ENCODE measurements at regions not wholly inside any gene's neighbourhood (a gene's known extent, or its start where the extent isn't known, plus 50 kb on each side); places are given as distances from the start of the nearest gene placed in this dataset.

DNA sequence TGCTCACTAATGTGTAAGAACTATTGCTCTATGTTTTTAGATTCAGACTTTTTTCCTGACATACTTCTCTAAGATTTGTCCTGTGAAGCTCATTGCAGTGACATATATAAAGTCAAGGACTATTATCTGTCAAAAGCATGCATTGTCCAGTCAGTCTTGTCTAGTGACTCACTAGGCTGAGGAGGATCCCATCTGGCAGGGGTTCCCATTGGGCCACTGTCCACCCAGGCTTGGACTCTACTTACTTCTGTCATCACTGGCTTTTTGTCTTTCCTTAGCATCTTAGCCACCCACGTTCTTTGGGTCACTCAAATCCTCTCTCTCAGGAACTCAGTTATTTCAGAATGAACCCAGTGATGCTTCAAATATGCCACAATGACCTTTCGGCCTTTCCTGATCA, 132.6 kb upstream of the NABP1 start:
- TF ChIP-seq, protein P1, sequence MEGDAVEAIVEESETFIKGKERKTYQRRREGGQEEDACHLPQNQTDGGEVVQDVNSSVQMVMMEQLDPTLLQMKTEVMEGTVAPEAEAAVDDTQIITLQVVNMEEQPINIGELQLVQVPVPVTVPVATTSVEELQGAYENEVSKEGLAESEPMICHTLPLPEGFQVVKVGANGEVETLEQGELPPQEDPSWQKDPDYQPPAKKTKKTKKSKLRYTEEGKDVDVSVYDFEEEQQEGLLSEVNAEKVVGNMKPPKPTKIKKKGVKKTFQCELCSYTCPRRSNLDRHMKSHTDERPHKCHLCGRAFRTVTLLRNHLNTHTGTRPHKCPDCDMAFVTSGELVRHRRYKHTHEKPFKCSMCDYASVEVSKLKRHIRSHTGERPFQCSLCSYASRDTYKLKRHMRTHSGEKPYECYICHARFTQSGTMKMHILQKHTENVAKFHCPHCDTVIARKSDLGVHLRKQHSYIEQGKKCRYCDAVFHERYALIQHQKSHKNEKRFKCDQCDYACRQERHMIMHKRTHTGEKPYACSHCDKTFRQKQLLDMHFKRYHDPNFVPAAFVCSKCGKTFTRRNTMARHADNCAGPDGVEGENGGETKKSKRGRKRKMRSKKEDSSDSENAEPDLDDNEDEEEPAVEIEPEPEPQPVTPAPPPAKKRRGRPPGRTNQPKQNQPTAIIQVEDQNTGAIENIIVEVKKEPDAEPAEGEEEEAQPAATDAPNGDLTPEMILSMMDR (IDR thresholded peaks at IDR 0.05; ENCODE audit: borderline replicate concordance, extremely low read depth, low read length, poor library complexity, severe bottlenecking) = no peak
- no peak for TF ChIP-seq EZH2 (IDR thresholded peaks at IDR 0.05; ENCODE audit: borderline replicate concordance, low read depth, low read length, severe bottlenecking)
- no peak for ATAC-seq (ENCODE audit: insufficient read depth, low read depth)
- Histone ChIP-seq H3K27me3 (ENCODE audit: insufficient read depth, low read length, poor library complexity) (no peaks in the 10 kb centered on the region), H3K4me1 (ENCODE audit: insufficient read depth, low read length) (no peaks in the 10 kb centered on the region), H3K27ac (ENCODE audit: low read length) (no peak overlapping the region), H3K9ac (ENCODE audit: low read depth, low read length) (no peak overlapping the region), H3K4me3 (ENCODE audit: low read depth in 1 of 2, low read length in 2 of 2) (no peak overlapping the region), H3K36me3 (ENCODE audit: insufficient read depth, low read length) (no peaks in the 10 kb centered on the region), H2AFZ (ENCODE audit: low read depth, low read length) (no peak overlapping the region), H3K79me2 (ENCODE audit: insufficient read depth, low read length) (no peaks in the 10 kb centered on the region), H3K4me2 (ENCODE audit: insufficient read depth, low read length) (no peak overlapping the region), H4K20me1 (ENCODE audit: insufficient read depth, low read length) (no peaks in the 10 kb centered on the region), H3K9me3 (ENCODE audit: insufficient read depth, low read length, severe bottlenecking) (no peaks in the 10 kb centered on the region)
- DNase-seq = no peak

DNA sequence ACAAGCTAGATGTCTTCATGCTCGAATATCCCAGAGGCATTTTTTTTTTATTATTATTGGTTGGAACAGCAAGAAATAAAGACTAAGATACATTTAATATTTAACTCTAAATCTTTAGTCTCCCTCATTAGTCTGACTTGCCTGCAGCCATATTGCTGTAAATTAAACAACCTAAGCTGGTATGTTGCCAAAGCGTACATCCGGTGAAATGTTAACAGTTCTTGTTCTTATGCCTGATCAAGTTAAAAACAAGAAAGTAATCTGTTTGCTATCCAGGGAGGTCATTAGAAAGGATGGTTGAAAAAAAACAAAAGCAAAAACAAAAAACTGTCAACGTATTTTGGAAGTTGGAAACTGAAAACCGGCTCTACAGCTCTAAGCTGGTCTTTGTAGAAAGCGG, 125.9 kb upstream of the NABP1 start:
- H3K4me1 ChIP-seq (ENCODE audit: insufficient read depth, low read length) = peaks cover 4% of the 10 kb centered on the region; the same call in 1 of the 2 replicates
- no peak overlapping the region for H3K27ac ChIP-seq (ENCODE audit: low read length)
- TF ChIP-seq, protein P1 (IDR thresholded peaks at IDR 0.05; ENCODE audit: borderline replicate concordance, extremely low read depth, low read length, poor library complexity, severe bottlenecking) = no peak
- TF ChIP-seq EZH2 (IDR thresholded peaks at IDR 0.05; ENCODE audit: borderline replicate concordance, low read depth, low read length, severe bottlenecking) = no peak
- H2AFZ ChIP-seq (ENCODE audit: low read depth, low read length) = no peak overlapping the region
- DNase-seq (no peak), ATAC-seq (ENCODE audit: insufficient read depth, low read depth) (no peak)
- H3K4me3 ChIP-seq (ENCODE audit: low read depth in 1 of 2, low read length in 2 of 2) = no peak overlapping the region
- no peak overlapping the region for H3K4me2 ChIP-seq (ENCODE audit: insufficient read depth, low read length)
- H3K27me3 ChIP-seq (ENCODE audit: insufficient read depth, low read length, poor library complexity) = peaks cover 15% of the 10 kb centered on the region
- H3K79me2 ChIP-seq (ENCODE audit: insufficient read depth, low read length) = no peaks in the 10 kb centered on the region
- no peaks in the 10 kb centered on the region for H3K9me3 ChIP-seq (ENCODE audit: insufficient read depth, low read length, severe bottlenecking)
- no peaks in the 10 kb centered on the region for H4K20me1 ChIP-seq (ENCODE audit: insufficient read depth, low read length)
- H3K9ac ChIP-seq (ENCODE audit: low read depth, low read length) = no peak overlapping the region
- H3K36me3 ChIP-seq (ENCODE audit: insufficient read depth, low read length) = no peaks in the 10 kb centered on the region

DNA sequence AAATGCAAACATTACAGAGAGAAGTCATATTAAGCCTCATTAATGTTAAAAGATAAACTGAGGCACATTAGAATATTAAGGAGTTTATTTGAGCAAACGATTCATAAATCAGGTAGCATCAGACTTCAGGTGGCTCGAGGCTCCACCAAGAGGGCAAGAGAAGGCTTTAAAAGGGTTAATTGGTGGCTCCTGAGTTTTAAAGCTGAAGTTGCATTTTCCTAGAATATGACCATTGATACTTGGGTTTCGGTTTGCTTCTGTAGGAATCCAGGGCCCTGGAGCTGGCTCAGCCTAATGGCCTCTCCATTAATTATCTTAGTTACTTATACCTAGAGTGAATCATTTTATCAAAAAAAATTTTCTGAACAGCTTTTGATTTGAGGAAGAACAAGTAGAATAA, 123.7 kb upstream of the NABP1 start:
- Histone ChIP-seq H3K27me3 (ENCODE audit: insufficient read depth, low read length, poor library complexity) (peaks cover 20% of the 10 kb centered on the region), H3K4me2 (ENCODE audit: insufficient read depth, low read length) (no peak overlapping the region), H3K9me3 (ENCODE audit: insufficient read depth, low read length, severe bottlenecking) (no peaks in the 10 kb centered on the region), H4K20me1 (ENCODE audit: insufficient read depth, low read length) (no peaks in the 10 kb centered on the region), H2AFZ (ENCODE audit: low read depth, low read length) (no peak overlapping the region), H3K36me3 (ENCODE audit: insufficient read depth, low read length) (no peaks in the 10 kb centered on the region), H3K79me2 (ENCODE audit: insufficient read depth, low read length) (no peaks in the 10 kb centered on the region), H3K9ac (ENCODE audit: low read depth, low read length) (no peak overlapping the region), H3K4me3 (ENCODE audit: low read depth in 1 of 2, low read length in 2 of 2) (no peak overlapping the region), H3K27ac (ENCODE audit: low read length) (no peak overlapping the region), H3K4me1 (ENCODE audit: insufficient read depth, low read length) (peaks cover 4% of the 10 kb centered on the region; the same call in 1 of the 2 replicates)
- ATAC-seq (ENCODE audit: insufficient read depth, low read depth) (no peak), DNase-seq (no peak)
- TF ChIP-seq, protein P1 (IDR thresholded peaks at IDR 0.05; ENCODE audit: borderline replicate concordance, extremely low read depth, low read length, poor library complexity, severe bottlenecking) = no peak
- TF ChIP-seq EZH2 (IDR thresholded peaks at IDR 0.05; ENCODE audit: borderline replicate concordance, low read depth, low read length, severe bottlenecking) = no peak
